SU-DHL-6 (cell line): ENCODE measurements at regions not wholly inside any gene's neighbourhood (a gene's known extent, or its start where the extent isn't known, plus 50 kb on each side); places are given as distances from the start of the nearest gene placed in this dataset.

Experiments
- H2AFZ ChIP-seq: fragments of 200-600 bp; sonication (generic); 2 replicates; pipeline ENCODE4 v1.6.1; 2014; ENCODE audit warnings: low read depth, mild to moderate bottlenecking, moderate library complexity, mixed read lengths, antibody characterized with exemption, low read length; ENCODE audit not compliant: severe bottlenecking
- H3F3A ChIP-seq: fragments of 200-600 bp; shearing (Covaris generic); 2 replicates; pipeline ENCODE4 v1.6.0; 2016; ENCODE audit warnings: antibody characterized with exemption, mild to moderate bottlenecking; ENCODE audit not compliant: insufficient read depth
- H3K27ac ChIP-seq: fragments of 200-600 bp; sonication (generic); 2 replicates; pipeline ENCODE4 v1.5.1; 2016; ENCODE audit warnings: low read depth, mild to moderate bottlenecking, low read length, moderate library complexity, mixed read lengths
- H3K27me3 ChIP-seq: fragments of 200-600 bp; sonication (generic), shearing (Covaris generic); 2 replicates; pipeline ENCODE4 v1.6.0; 2014; ENCODE audit warnings: mild to moderate bottlenecking, low read length
- H3K36me3 ChIP-seq: fragments of 200-600 bp; sonication (generic); 2 replicates; pipeline ENCODE4 v1.6.1; 2014; ENCODE audit warnings: mild to moderate bottlenecking, low read length, mixed read lengths
- H3K4me2 ChIP-seq: fragments of 300-600, 200-600 bp; shearing (Covaris generic), sonication (generic); 2 replicates; pipeline ENCODE4 v1.6.0; 2014; ENCODE audit warnings: low read length, low read depth, mild to moderate bottlenecking; ENCODE audit not compliant: poor library complexity, severe bottlenecking
- H3K4me3 ChIP-seq: fragments of 200-600 bp; sonication (generic); 2 replicates; pipeline ENCODE4 v1.5.1; 2014; ENCODE audit warnings: antibody characterized with exemption, low read length, mild to moderate bottlenecking, mixed read lengths; ENCODE audit not compliant: insufficient read depth, poor library complexity, severe bottlenecking
- H3K79me2 ChIP-seq: fragments of 200-600 bp; sonication (generic); 2 replicates; pipeline ENCODE4 v1.6.1; 2014; ENCODE audit warnings: mild to moderate bottlenecking, low read length, moderate library complexity; ENCODE audit not compliant: insufficient read depth
- H3K9ac ChIP-seq: fragments of 200-600 bp; sonication (generic); 2 replicates; pipeline ENCODE4 v1.7.0; 2014; ENCODE audit warnings: mild to moderate bottlenecking, low read length
- H3K9me2 ChIP-seq: fragments of 200-600 bp; sonication (generic); replicated peaks from 2 replicates; pipeline ENCODE4 v1.6.1; 2014; ENCODE audit warnings: low read length; ENCODE audit not compliant: insufficient read depth
- H3K9me3 ChIP-seq: fragments of 200-600 bp; sonication (generic); 2 replicates; pipeline ENCODE4 v1.6.1; 2014; ENCODE audit warnings: low read length, mixed read lengths; ENCODE audit not compliant: insufficient read depth
- H4K20me1 ChIP-seq: fragments of 200-600 bp; sonication (generic); 2 replicates; pipeline ENCODE4 v1.6.1; 2014; ENCODE audit warnings: low read depth, mild to moderate bottlenecking, antibody characterized with exemption, low read length, moderate library complexity, mixed read lengths
- EZH2phosphoT487 ChIP-seq: fragments of 200-600 bp; sonication (generic), shearing (Covaris generic); conservative IDR thresholded peaks from 2 replicates; pipeline ENCODE4 v1.6.1; 2018; ENCODE audit warnings: mild to moderate bottlenecking, antibody characterized with exemption, low read length, moderate library complexity, mixed read lengths
- TF ChIP-seq, protein P1 (sequence below): fragments of 200-600 bp; sonication (generic); IDR thresholded peaks from one replicate; pipeline ENCODE4 v1.5.1; 2017; ENCODE audit warnings: antibody characterized with exemption, mild to moderate bottlenecking, low read length, moderate library complexity; ENCODE audit not compliant: insufficient read depth, poor library complexity, severe bottlenecking

- H3K4me2 ChIP-seq: no peak overlapping the region
- no peak overlapping the region for H3K9ac ChIP-seq
- no peaks in the 10 kb centered on the region for H3K36me3 ChIP-seq
- H3K27me3 ChIP-seq: no peaks in the 10 kb centered on the region
- no peaks in the 10 kb centered on the region for H3F3A ChIP-seq
- no peak for TF ChIP-seq EZH2phosphoT487
- TF ChIP-seq, protein P1, sequence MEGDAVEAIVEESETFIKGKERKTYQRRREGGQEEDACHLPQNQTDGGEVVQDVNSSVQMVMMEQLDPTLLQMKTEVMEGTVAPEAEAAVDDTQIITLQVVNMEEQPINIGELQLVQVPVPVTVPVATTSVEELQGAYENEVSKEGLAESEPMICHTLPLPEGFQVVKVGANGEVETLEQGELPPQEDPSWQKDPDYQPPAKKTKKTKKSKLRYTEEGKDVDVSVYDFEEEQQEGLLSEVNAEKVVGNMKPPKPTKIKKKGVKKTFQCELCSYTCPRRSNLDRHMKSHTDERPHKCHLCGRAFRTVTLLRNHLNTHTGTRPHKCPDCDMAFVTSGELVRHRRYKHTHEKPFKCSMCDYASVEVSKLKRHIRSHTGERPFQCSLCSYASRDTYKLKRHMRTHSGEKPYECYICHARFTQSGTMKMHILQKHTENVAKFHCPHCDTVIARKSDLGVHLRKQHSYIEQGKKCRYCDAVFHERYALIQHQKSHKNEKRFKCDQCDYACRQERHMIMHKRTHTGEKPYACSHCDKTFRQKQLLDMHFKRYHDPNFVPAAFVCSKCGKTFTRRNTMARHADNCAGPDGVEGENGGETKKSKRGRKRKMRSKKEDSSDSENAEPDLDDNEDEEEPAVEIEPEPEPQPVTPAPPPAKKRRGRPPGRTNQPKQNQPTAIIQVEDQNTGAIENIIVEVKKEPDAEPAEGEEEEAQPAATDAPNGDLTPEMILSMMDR: no peak
- no peak overlapping the region for H3K27ac ChIP-seq
- no peaks in the 10 kb centered on the region for H3K9me2 ChIP-seq
- H2AFZ ChIP-seq: no peak overlapping the region
- no peaks in the 10 kb centered on the region; the same call in 1 of the 2 replicates for H3K9me3 ChIP-seq
- no peaks in the 10 kb centered on the region for H4K20me1 ChIP-seq
- H3K4me3 ChIP-seq: no peak overlapping the region
- no peaks in the 10 kb centered on the region for H3K79me2 ChIP-seq
These were observed 697.5 kb downstream of the SLITRK1 start for GRCh38 chr13:83184819-83185218.

DNA sequence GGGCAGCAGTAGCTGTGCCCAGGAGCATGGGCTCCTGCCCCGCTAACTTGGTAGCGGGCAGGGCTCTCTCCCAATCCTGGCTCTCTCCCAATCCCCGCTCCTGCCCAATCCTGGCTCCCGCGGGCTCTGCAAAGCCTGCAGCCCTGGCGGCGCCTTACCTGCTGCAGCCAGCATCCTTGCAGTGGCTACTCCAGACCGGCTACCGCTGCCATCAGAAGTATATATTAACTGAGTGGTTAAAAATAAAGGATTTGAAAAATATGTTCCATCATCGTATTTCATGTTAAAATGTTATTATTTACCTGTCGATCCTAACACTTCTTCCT is 698.2 kb downstream of the SLITRK1 start:
- Histone ChIP-seq H2AFZ (no peak overlapping the region), H3K27ac (no peak overlapping the region), H3K79me2 (no peaks in the 10 kb centered on the region), H3K27me3 (no peaks in the 10 kb centered on the region), H3F3A (no peaks in the 10 kb centered on the region), H3K4me3 (no peak overlapping the region), H3K9me2 (no peaks in the 10 kb centered on the region), H3K9ac (no peak overlapping the region), H3K9me3 (no peaks in the 10 kb centered on the region; the same call in 1 of the 2 replicates), H3K4me2 (no peak overlapping the region), H3K36me3 (no peaks in the 10 kb centered on the region), H4K20me1 (no peaks in the 10 kb centered on the region)
- TF ChIP-seq EZH2phosphoT487: no peak
- TF ChIP-seq, protein P1: no peak

DNA sequence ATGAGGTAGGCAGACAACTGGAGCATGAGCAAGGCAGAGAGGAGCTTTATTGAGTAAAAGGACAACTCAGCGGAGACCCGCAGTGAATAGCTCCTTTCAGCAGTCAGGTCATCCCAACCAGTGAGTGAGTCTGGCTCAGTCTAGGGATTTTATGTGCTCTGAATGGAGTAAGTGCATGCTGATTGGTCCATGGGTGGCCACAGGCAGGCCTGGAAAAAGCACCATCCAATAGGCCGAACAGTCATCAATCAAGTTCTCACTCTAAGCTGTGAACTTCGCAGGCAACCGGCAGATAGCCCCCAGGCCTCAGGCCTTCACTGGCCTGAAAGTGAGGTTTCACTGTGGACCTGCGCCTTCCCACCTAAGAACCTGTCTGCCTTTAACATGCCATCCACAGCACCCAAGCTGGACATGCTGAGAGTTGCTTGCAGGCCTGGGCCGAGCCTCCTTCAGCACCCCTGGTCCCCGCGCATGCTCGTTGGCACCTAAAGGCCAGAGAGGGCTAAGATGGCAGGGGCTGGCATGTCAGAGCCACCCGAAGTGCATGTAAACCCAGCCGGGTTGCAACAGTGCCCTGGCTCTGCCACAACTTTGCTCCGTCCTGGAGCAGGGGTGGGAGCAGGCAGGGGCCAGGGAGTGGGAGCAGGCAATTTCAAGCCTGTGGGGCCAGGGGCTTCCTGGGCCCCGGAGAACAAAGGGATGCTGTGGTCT is 698.7 kb downstream of the SLITRK1 start:
- Histone ChIP-seq H3K79me2 (no peaks in the 10 kb centered on the region), H3K4me3 (no peak overlapping the region), H3K27me3 (no peaks in the 10 kb centered on the region), H3K27ac (no peak overlapping the region), H3K9me3 (no peaks in the 10 kb centered on the region; the same call in 1 of the 2 replicates), H3K4me2 (no peak overlapping the region), H3K36me3 (no peaks in the 10 kb centered on the region), H2AFZ (no peak overlapping the region), H4K20me1 (no peaks in the 10 kb centered on the region), H3K9ac (no peak overlapping the region), H3F3A (no peaks in the 10 kb centered on the region), H3K9me2 (no peaks in the 10 kb centered on the region)
- no peak for TF ChIP-seq EZH2phosphoT487
- TF ChIP-seq, protein P1: no peak
